HG03521 (cell line): ENCODE measurements at regions not wholly inside any gene's neighbourhood (a gene's known extent, or its start where the extent isn't known, plus 50 kb on each side); places are given as distances from the start of the nearest gene placed in this dataset.

ENCODE experiments used
- ATAC-seq: cut with Tn5 transposase; IDR thresholded peaks from one replicate; pipeline ENCODE4 v1.9.1; 2021; ENCODE audit warnings: mild to moderate bottlenecking, moderate library complexity; ENCODE audit not compliant: unreplicated experiment

GRCh38 chr11:121800731-121801393, 315.2 kb downstream of the BLID start:
- ATAC-seq: no peak

- no peak for ATAC-seq
These were observed 315.8 kb downstream of the BLID start for GRCh38 chr11:121800240-121800639.

- ATAC-seq: no peak
These were observed 318.5 kb downstream of the BLID start for GRCh38 chr11:121797496-121797895.

GRCh38 chr11:121795174-121795573, 320.8 kb downstream of the BLID start:
- ATAC-seq: no peak

- ATAC-seq: no peak
These were observed 321.3 kb downstream of the BLID start for GRCh38 chr11:121794671-121795141.

GRCh38 chr11:121793916-121794315, 322.1 kb downstream of the BLID start:
- ATAC-seq: no peak

- no peak for ATAC-seq
These were observed 322.7 kb downstream of the BLID start for GRCh38 chr11:121793291-121793690.

- no peak for ATAC-seq
These were observed 323.8 kb downstream of the BLID start for GRCh38 chr11:121792185-121792584.

GRCh38 chr11:121790430-121790829, 325.6 kb downstream of the BLID start:
- ATAC-seq: no peak

GRCh38 chr11:121780971-121781370, 328.2 kb upstream of the SORL1-AS1 start:
- ATAC-seq: no peak

- no peak for ATAC-seq
These were observed 324.3 kb upstream of the SORL1-AS1 start for GRCh38 chr11:121777056-121777455.

- ATAC-seq: no peak
These were observed 322.5 kb upstream of the SORL1-AS1 start for GRCh38 chr11:121775276-121775675.

GRCh38 chr11:121773076-121773475, 320.3 kb upstream of the SORL1-AS1 start:
- no peak for ATAC-seq

GRCh38 chr11:121770939-121771595, 318.3 kb upstream of the SORL1-AS1 start:
- no peak for ATAC-seq

GRCh38 chr11:121769191-121769590, 316.4 kb upstream of the SORL1-AS1 start:
- ATAC-seq: no peak

GRCh38 chr11:121767433-121767832, 314.7 kb upstream of the SORL1-AS1 start:
- no peak for ATAC-seq

GRCh38 chr11:121766991-121767390, 314.2 kb upstream of the SORL1-AS1 start:
- no peak for ATAC-seq

- no peak for ATAC-seq
These were observed 313.4 kb upstream of the SORL1-AS1 start for GRCh38 chr11:121766166-121766565.

- peak; percentile 83 for ATAC-seq
These were observed 310.8 kb upstream of the SORL1-AS1 start for GRCh38 chr11:121763526-121763925.

GRCh38 chr11:121762820-121763219, 310.1 kb upstream of the SORL1-AS1 start:
- ATAC-seq: no peak

- no peak for ATAC-seq
These were observed 308.4 kb upstream of the SORL1-AS1 start for GRCh38 chr11:121761186-121761585.

GRCh38 chr11:121757480-121758125, 304.8 kb upstream of the SORL1-AS1 start:
- no peak for ATAC-seq
